ENCODE measurements at regions not wholly inside any gene's neighbourhood (a gene's known extent, or its start where the extent isn't known, plus 50 kb on each side); places are given as distances from the start of the nearest gene placed in this dataset.
"Not testable (repeated sequence)": the region's sequence is repeated elsewhere in the genome, so short reads cannot be mapped to it uniquely, and the experiment has no call there.

GRCh38 chr21:13825218-13825778 is 215.7 kb downstream of the POTED start:
- TF ChIP-seq CTCF (IDR thresholded peaks at IDR 0.05); SMC3 (IDR thresholded peaks at IDR 0.05); BCL3 (IDR thresholded peaks at IDR 0.05); POLR2A (IDR thresholded peaks at IDR 0.05; ENCODE audit: low read length); ESRRA (IDR thresholded peaks at IDR 0.05; ENCODE audit: borderline replicate concordance, low read length); EP300 (IDR thresholded peaks at IDR 0.05); RAD21 (conservative IDR thresholded peaks at IDR 0.05 in 1 of 2, IDR thresholded peaks at IDR 0.05 in 1 of 2); ZFP36 (IDR thresholded peaks at IDR 0.05; ENCODE audit: borderline replicate concordance, partially characterized antibody); HOXA7 (CRISPR knock-in tag; IDR thresholded peaks at IDR 0.05); ZSCAN20 (CRISPR knock-in tag; IDR thresholded peaks at IDR 0.05): not testable (repeated sequence)
